ENCODE measurements at regions not wholly inside any gene's neighbourhood (a gene's known extent, or its start where the extent isn't known, plus 50 kb on each side); places are given as distances from the start of the nearest gene placed in this dataset.
"Not testable (repeated sequence)": the region's sequence is repeated elsewhere in the genome, so short reads cannot be mapped to it uniquely, and the experiment has no call there.

DNA sequence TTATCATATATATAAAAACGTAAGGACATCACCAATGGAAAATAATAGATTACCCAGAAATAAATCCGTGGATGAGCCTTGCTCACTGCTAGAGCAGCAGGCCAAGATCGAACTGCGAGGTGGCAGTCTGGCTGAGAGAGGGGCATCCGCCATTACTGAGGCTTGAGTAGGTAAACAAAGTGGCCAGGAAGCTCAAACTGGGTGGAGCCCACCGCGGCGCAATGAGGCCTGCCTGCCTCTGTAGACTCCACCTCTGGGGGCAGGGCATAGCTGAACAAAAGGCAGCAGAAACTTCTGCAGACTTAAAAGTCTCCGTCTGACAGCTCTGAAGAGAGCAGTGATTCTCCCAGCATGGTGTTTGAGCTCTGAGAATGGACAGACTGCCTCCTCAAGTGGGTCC is 1018.0 kb upstream of the SLC39A10 start:
- ATAC-seq; H3K4me1 Mint-ChIP-seq; H3K9me3 ChIP-seq (ENCODE audit: control insufficient read depth, low read length, poor library complexity, severe bottlenecking); H3K27ac Mint-ChIP-seq; H3K4me3 Mint-ChIP-seq; H3K36me3 Mint-ChIP-seq (ENCODE audit: low read depth); DNase-seq; H3K27me3 Mint-ChIP-seq: not testable (repeated sequence)

DNA sequence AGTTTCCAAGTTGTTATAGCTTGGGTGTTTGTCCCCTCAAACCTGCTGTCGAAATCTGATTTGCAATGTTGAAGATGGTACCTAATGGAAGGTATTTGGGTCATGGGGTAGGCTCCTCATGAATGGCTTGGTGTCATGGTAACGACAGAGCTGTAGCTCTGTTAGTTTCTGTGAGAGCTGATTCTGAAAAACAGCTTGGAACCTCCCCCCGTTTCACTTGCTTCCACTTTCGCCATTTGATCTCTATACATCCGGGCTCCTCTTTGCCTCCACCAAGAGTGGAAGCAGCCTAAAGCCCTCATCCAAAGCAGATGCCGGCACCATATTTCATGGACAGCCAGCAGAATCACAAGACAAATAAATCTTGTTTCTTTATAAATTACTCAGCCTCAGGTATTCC is 1035.1 kb upstream of the SLC39A10 start:
- ATAC-seq (no peak), DNase-seq (no peak)
- H3K9me3 ChIP-seq (ENCODE audit: control insufficient read depth, low read length, poor library complexity, severe bottlenecking) = no peaks in the 10 kb centered on the region
- Mint-ChIP-seq H3K27ac (no peak overlapping the region), H3K36me3 (ENCODE audit: low read depth) (no peaks in the 10 kb centered on the region), H3K4me3 (no peak overlapping the region), H3K4me1 (no peaks in the 10 kb centered on the region), H3K27me3 (no peaks in the 10 kb centered on the region)

DNA sequence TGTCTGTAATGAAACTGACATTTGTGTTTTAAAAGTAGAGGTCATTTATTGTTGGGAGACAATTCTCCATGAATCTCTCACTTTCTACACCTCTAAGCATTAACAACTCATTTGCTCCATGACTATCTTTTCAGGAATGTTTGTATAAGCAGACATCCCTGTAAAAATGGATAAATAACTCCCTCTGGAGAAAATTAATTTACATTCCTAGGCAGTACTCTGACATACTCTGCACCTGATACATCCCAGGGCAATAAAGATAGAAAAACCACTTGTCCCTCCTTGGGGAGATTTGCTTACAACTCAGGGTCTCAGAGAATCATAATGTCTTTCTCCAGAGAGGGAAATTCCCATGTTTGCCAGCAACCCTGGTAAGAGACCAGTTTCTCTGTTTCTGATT is 1037.7 kb upstream of the SLC39A10 start:
- no peak for ATAC-seq

DNA sequence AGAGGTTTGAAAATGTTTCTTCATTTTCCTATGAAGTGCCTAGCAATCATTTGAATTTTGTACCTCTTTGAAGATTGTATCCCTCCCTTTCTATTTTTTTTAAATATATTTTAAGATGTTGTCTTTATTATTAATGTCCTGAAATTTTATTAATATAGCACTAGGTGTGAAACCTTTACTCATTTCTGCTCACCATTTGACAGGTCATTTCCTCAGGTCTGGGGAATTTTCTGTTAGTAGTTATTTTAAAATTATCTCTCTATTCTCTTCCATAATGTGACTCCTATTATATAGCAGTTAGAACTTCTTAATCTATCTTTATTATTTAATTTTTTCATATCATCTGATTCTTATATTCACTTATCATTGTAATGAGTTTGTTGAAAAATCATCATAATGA is 1038.6 kb upstream of the SLC39A10 start:
- H3K4me3 Mint-ChIP-seq = no peak overlapping the region
- H3K9me3 ChIP-seq (ENCODE audit: control insufficient read depth, low read length, poor library complexity, severe bottlenecking) = no peaks in the 10 kb centered on the region
- no peak for DNase-seq
- no peaks in the 10 kb centered on the region for H3K4me1 Mint-ChIP-seq
- H3K27ac Mint-ChIP-seq = no peak overlapping the region
- no peak for ATAC-seq
- no peaks in the 10 kb centered on the region for H3K36me3 Mint-ChIP-seq (ENCODE audit: low read depth)
- H3K27me3 Mint-ChIP-seq = no peaks in the 10 kb centered on the region

More for the DNA sequence above, 1037.7 kb upstream of the SLC39A10 start:
- Mint-ChIP-seq H3K4me3 (no peak overlapping the region), H3K27me3 (no peaks in the 10 kb centered on the region), H3K4me1 (no peaks in the 10 kb centered on the region), H3K27ac (no peak overlapping the region), H3K36me3 (ENCODE audit: low read depth) (no peaks in the 10 kb centered on the region)
- H3K9me3 ChIP-seq (ENCODE audit: control insufficient read depth, low read length, poor library complexity, severe bottlenecking) = no peaks in the 10 kb centered on the region
- no peak for DNase-seq

DNA sequence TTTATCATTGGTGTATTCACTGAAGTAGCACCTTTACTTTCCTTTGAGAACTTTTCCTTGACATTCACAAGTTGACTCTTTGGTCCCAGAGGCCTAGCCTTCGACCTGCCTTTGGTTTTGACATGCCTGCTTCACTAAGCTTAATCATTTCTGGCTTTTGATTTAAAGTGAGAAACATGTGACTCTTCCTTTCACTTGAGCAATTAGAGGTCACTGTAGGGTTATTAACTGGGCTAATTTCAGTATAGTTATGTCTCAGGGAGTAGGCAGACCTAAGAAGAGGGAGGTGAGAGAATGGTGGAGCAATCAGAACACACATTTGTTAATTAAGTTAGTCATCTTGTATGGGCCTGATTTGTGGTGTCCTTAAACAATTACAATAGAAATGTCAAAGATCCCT is 1040.7 kb upstream of the SLC39A10 start:
- Mint-ChIP-seq H3K4me3 (no peak overlapping the region), H3K4me1 (no peaks in the 10 kb centered on the region), H3K27ac (no peak overlapping the region), H3K27me3 (no peaks in the 10 kb centered on the region), H3K36me3 (ENCODE audit: low read depth) (no peaks in the 10 kb centered on the region)
- DNase-seq (no peak), ATAC-seq (no peak)
- H3K9me3 ChIP-seq (ENCODE audit: control insufficient read depth, low read length, poor library complexity, severe bottlenecking) = no peaks in the 10 kb centered on the region

DNA sequence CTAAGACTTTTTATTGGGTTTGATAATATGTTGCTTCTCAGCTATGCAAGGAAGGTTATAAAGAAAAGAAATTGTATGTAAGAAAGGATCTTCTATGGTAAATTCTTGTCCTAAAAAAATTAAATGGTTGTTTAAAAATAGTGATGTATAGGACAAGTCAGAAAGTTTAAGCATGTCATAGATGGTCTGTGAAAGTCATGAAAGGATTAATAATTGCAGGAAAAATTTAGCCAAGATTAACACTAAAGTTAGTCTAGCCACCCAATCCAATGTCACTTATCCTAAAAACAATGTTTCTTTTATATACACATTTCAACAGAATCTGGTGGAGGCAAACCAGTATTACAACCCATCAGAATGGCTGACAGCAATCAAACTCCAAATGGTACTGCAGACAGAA is 1046.7 kb upstream of the SLC39A10 start:
- no peak overlapping the region for H3K4me3 Mint-ChIP-seq
- H3K27me3 Mint-ChIP-seq = no peaks in the 10 kb centered on the region
- no peaks in the 10 kb centered on the region for H3K36me3 Mint-ChIP-seq (ENCODE audit: low read depth)
- DNase-seq (no peak), ATAC-seq (no peak)
- no peaks in the 10 kb centered on the region for H3K4me1 Mint-ChIP-seq
- no peaks in the 10 kb centered on the region for H3K9me3 ChIP-seq (ENCODE audit: control insufficient read depth, low read length, poor library complexity, severe bottlenecking)
- H3K27ac Mint-ChIP-seq = no peak overlapping the region

DNA sequence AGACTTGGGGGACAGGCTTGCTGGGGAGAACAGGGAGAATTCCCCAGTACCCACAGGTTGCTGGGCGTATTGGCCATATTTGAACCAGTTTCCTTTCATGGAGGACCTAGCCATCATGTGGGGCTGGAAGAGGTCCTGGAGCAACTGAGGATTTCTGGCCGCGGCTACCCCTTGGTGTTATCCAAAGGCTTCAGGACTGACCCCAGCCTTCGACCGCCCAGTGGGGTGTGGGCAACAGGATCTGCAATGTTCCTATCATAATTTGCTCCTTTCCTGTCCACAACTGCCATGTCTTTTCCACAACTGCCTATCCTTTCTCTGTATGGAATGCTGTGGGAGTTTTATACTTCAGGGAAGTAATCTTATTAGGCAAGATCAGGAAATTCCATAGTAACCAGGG is 1053.6 kb upstream of the SLC39A10 start:
- H3K27ac Mint-ChIP-seq = no peak overlapping the region
- H3K4me3 Mint-ChIP-seq = no peak overlapping the region
- ATAC-seq (no peak), DNase-seq (no peak)
- no peaks in the 10 kb centered on the region for H3K4me1 Mint-ChIP-seq
- no peaks in the 10 kb centered on the region for H3K27me3 Mint-ChIP-seq
- H3K36me3 Mint-ChIP-seq (ENCODE audit: low read depth) = no peaks in the 10 kb centered on the region
- no peaks in the 10 kb centered on the region for H3K9me3 ChIP-seq (ENCODE audit: control insufficient read depth, low read length, poor library complexity, severe bottlenecking)

DNA sequence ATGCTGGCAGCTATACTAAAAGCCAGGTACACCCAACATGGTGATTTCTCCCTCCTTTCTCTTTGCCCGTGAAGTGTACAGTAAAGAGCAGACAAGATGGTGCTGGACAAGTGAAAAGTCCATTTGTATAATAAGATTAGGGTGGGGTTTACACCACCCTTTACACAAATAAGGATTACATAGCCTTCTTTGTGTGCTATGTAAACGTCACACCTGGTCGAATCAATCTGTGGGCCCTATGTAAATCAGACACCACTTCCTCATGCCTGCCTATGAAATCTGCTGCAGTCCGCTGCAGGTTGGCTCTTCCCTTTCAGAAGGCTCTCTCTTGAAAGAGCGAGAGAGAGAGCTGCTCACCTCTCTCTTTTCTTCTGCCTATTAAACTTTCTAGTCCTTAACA is 1054.3 kb upstream of the SLC39A10 start:
- H3K9me3 ChIP-seq (ENCODE audit: control insufficient read depth, low read length, poor library complexity, severe bottlenecking) = no peaks in the 10 kb centered on the region
- no peak overlapping the region for H3K27ac Mint-ChIP-seq
- H3K4me1 Mint-ChIP-seq = no peaks in the 10 kb centered on the region
- ATAC-seq = no peak
- no peak for DNase-seq
- no peaks in the 10 kb centered on the region for H3K36me3 Mint-ChIP-seq (ENCODE audit: low read depth)
- no peaks in the 10 kb centered on the region for H3K27me3 Mint-ChIP-seq
- H3K4me3 Mint-ChIP-seq = no peak overlapping the region

DNA sequence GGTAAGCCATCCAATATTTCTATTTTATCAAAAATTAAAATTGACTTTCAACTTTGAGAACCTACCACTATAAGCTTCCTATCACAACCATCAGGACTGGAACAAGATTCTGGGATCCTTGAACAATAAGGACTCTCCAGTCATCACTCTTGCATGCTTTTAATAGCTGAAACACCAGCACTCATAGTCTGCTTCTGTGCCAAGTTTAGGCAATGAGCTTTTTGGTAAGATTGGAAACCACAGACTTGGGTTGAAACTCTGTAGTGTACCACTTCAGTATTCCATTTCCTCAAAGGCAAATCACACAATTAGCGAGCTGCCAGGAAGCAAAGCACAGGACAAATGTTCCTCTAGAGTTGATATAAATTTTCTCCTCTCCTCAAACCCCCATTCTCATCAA is 1065.8 kb upstream of the SLC39A10 start:
- H3K27me3 Mint-ChIP-seq = peaks cover 4% of the 10 kb centered on the region
- no peak overlapping the region for H3K4me3 Mint-ChIP-seq

DNA sequence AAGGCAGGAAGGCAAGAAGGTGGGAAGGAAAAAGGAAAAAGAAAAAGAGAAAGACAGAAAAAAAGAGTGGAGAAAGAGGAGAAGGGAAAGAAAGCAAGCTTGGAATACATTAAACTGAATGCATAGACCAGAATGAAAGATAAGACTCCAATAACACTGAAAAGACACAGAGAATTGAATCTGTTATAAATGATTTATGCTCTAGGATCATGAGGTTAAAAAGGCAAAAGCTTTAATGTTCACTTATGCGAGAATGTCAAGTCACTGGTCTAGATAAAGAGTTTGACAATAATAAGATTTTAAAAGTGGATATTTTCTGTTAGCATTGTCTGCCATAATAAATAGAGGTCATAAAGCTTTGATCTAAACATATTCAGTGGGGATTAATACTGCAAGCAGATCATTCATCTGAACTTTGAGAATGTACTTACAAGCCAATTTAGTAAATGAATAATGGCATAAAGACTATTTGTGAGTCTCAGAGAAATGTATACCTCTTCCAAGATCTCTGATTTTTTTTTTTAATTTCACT is 1069.2 kb upstream of the SLC39A10 start:
- DNase-seq (no peak), ATAC-seq (no peak)
- Mint-ChIP-seq H3K36me3 (ENCODE audit: low read depth) (no peaks in the 10 kb centered on the region), H3K4me1 (no peaks in the 10 kb centered on the region), H3K27me3 (no peaks in the 10 kb centered on the region), H3K27ac (no peak overlapping the region), H3K4me3 (no peak overlapping the region)
- no peaks in the 10 kb centered on the region for H3K9me3 ChIP-seq (ENCODE audit: control insufficient read depth, low read length, poor library complexity, severe bottlenecking)

More for the DNA sequence above, 1065.8 kb upstream of the SLC39A10 start:
- H3K4me1 Mint-ChIP-seq = no peaks in the 10 kb centered on the region
- H3K9me3 ChIP-seq (ENCODE audit: control insufficient read depth, low read length, poor library complexity, severe bottlenecking) = no peaks in the 10 kb centered on the region
- ATAC-seq (no peak), DNase-seq (no peak)
- no peaks in the 10 kb centered on the region for H3K36me3 Mint-ChIP-seq (ENCODE audit: low read depth)
- no peak overlapping the region for H3K27ac Mint-ChIP-seq

DNA sequence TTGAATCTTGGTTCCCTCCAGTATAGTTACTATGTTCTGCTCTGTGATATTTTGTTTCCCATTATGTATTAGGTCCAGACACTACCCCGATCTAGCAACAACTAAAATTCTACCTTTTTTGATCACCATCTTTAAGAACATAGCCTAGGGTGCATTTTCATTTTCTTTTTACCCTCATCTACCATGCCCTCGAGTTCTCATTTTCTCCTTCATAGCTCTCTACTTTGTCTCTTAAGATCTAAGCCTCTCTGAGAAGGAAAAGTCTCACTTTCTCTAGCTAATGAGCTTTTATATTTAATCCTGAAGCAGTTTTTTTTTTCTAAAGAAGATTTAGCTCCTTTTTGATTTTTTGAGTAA is 1089.4 kb upstream of the SLC39A10 start:
- no peak for ATAC-seq
- H3K4me1 Mint-ChIP-seq = no peaks in the 10 kb centered on the region
- H3K4me3 Mint-ChIP-seq = no peak overlapping the region

DNA sequence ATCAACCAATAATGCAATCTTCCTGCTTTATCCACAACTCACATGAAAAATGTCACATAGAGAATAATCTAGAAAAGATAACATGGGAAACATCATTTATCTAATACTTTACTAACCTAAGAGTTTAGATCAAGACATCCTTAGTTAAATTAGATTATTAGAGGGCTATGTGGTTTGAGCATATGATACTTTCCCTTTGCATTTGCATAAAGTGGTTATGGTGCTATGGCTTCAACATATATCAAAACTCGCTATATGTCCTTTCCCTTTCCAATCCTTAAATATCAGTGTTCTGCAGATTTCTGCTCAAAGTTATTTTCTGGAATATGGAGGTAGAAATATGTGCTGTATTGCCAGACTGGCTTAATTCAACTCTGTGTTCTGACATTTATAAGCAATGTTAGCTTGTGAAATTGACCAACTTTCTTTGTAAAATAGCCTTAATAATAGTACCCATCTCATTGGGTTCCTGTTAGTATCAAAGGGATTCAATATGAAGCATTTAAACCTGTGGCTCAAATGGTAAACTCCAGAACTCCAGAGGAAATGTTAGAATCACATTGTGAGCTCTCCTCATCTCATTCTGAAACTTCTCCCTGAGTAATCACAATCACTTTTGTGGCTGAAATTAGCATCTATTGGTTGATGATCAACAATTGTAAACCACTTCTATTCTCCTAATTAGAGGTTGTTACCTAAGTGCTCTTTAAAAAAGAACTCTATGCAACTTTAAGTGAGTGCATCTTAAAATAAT is 1089.9 kb upstream of the SLC39A10 start:
- no peak overlapping the region for H3K27ac Mint-ChIP-seq
- DNase-seq = no peak
- no peak for ATAC-seq
- no peaks in the 10 kb centered on the region for H3K27me3 Mint-ChIP-seq
- no peaks in the 10 kb centered on the region for H3K4me1 Mint-ChIP-seq
- H3K4me3 Mint-ChIP-seq = no peak overlapping the region
- H3K36me3 Mint-ChIP-seq (ENCODE audit: low read depth) = no peaks in the 10 kb centered on the region
- H3K9me3 ChIP-seq (ENCODE audit: control insufficient read depth, low read length, poor library complexity, severe bottlenecking) = no peaks in the 10 kb centered on the region

More for the DNA sequence above, 1089.4 kb upstream of the SLC39A10 start:
- H3K36me3 Mint-ChIP-seq (ENCODE audit: low read depth) = no peaks in the 10 kb centered on the region
- no peaks in the 10 kb centered on the region for H3K9me3 ChIP-seq (ENCODE audit: control insufficient read depth, low read length, poor library complexity, severe bottlenecking)
- DNase-seq = no peak
- no peaks in the 10 kb centered on the region for H3K27me3 Mint-ChIP-seq
- no peak overlapping the region for H3K27ac Mint-ChIP-seq

DNA sequence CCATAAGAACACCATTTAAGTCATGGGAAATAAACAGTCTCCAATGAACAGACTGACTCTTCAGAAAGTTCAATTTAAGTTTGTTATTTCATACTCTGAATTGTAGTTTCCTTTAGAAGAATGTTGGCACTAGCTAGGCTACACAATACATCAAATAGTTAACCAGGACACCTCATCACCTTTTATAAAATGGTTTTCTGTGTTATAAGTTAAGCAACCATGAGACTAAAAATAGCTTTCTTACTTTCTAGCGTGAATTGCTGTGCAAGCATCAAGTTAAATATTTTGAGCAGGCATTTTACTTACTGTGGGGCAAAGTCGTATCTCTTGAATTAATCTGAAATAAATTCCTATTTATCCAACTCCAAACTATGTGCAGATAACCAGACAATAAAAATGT is 1092.6 kb upstream of the SLC39A10 start:
- no peak for ATAC-seq
- no peaks in the 10 kb centered on the region for H3K9me3 ChIP-seq (ENCODE audit: control insufficient read depth, low read length, poor library complexity, severe bottlenecking)
- H3K36me3 Mint-ChIP-seq (ENCODE audit: low read depth) = no peaks in the 10 kb centered on the region
- no peaks in the 10 kb centered on the region for H3K4me1 Mint-ChIP-seq
- H3K4me3 Mint-ChIP-seq = no peak overlapping the region
- no peak overlapping the region for H3K27ac Mint-ChIP-seq
- DNase-seq = no peak
- no peaks in the 10 kb centered on the region for H3K27me3 Mint-ChIP-seq

DNA sequence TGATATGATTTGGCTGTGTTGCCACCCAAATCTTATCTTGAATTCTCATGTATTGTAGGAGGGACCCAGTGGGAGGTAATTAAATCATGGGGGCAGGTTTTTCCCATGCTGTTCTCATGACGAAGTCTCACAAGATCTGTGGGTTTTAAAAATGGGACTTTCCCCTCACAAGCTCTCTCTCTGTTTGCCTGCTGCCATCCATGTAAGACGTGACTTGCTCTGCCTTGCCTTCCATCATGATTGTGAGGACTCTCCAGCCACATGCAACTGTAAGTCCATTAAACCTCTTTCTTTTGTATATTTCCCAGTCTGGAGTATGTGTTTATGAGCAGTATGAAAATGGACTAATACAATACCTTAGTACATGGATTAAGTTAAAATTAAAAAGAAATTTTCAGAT is 1094.7 kb upstream of the SLC39A10 start:
- no peaks in the 10 kb centered on the region for H3K36me3 Mint-ChIP-seq (ENCODE audit: low read depth)
- no peak overlapping the region for H3K27ac Mint-ChIP-seq
- H3K27me3 Mint-ChIP-seq = no peaks in the 10 kb centered on the region
- ATAC-seq (no peak), DNase-seq (no peak)
- H3K9me3 ChIP-seq (ENCODE audit: control insufficient read depth, low read length, poor library complexity, severe bottlenecking) = no peaks in the 10 kb centered on the region
- no peak overlapping the region for H3K4me3 Mint-ChIP-seq
- no peaks in the 10 kb centered on the region for H3K4me1 Mint-ChIP-seq
